Astrocyte of the cerebellum (primary cell): ENCODE measurements at regions not wholly inside any gene's neighbourhood (a gene's known extent, or its start where the extent isn't known, plus 50 kb on each side); places are given as distances from the start of the nearest gene placed in this dataset.

ENCODE experiments used
- DNase-seq: peaks from one replicate; pipeline ENCODE4 v3.0.0-alpha.2; 2011; ENCODE audit warnings: low read depth
- H3K4me3 ChIP-seq: 2 replicates; pipeline ENCODE4 v1.5.1; 2011; ENCODE audit warnings: mild to moderate bottlenecking, low read depth, low read length, moderate library complexity
- CTCF ChIP-seq: IDR thresholded peaks from 2 replicates; pipeline ENCODE4 v1.5.1; 2012; ENCODE audit warnings: low read length, low read depth, moderate library complexity, mild to moderate bottlenecking; ENCODE audit errors: missing control alignments
- in situ Hi-C: cut with HindIII; loops from 2 replicates; pipeline ENCODE4 v1.10.0; 2017; ENCODE audit warnings: low sequenced_read_pairs

- in situ Hi-C loops = no loop called here
- no peak for DNase-seq
- no peak overlapping the region for H3K4me3 ChIP-seq
- TF ChIP-seq CTCF = no peak
Measured at GRCh38 chr5:174188295-174188694, 142.8 kb downstream of the NSG2 start.

- no peak for TF ChIP-seq CTCF
- no peak overlapping the region for H3K4me3 ChIP-seq
- in situ Hi-C loops = no loop called here
- DNase-seq = no peak
Measured at GRCh38 chr5:174189654-174190541, 144.4 kb downstream of the NSG2 start.

GRCh38 chr5:174191076-174191475, 145.6 kb downstream of the NSG2 start:
- in situ Hi-C loops = no loop called here
- no peak for TF ChIP-seq CTCF
- DNase-seq = no peak
- H3K4me3 ChIP-seq = no peak overlapping the region

GRCh38 chr5:174191850-174192655, 146.5 kb downstream of the NSG2 start:
- in situ Hi-C loops = no loop called here
- TF ChIP-seq CTCF = no peak
- DNase-seq = no peak
- no peak overlapping the region for H3K4me3 ChIP-seq

GRCh38 chr5:174192901-174193300, 147.4 kb downstream of the NSG2 start:
- no peak for TF ChIP-seq CTCF
- in situ Hi-C loops = no loop called here

GRCh38 chr5:174195517-174195916, 150.0 kb downstream of the NSG2 start:
- in situ Hi-C loops = no loop called here
- no peak for DNase-seq
- no peak for TF ChIP-seq CTCF
- H3K4me3 ChIP-seq = no peak overlapping the region

More at GRCh38 chr5:174192901-174193300, 147.4 kb downstream of the NSG2 start:
- H3K4me3 ChIP-seq = no peak overlapping the region
- DNase-seq = no peak
